ENCODE measurements at regions not wholly inside any gene's neighbourhood (a gene's known extent, or its start where the extent isn't known, plus 50 kb on each side); places are given as distances from the start of the nearest gene placed in this dataset.

- no peak for DNase-seq (ENCODE audit: low spot score)
- no peak for TF ChIP-seq CTCF (IDR thresholded peaks at IDR 0.05; ENCODE audit: borderline replicate concordance, control extremely low read depth, extremely low read depth, insufficient read depth, missing control alignments)
Observed at GRCh38 chr12:86659985-86660384, 403.8 kb upstream of the MGAT4C start.

GRCh38 chr12:86658303-86658702 lies 402.1 kb upstream of the MGAT4C start:
- in situ Hi-C loops (cut with MboI; ENCODE audit: low sequenced_read_pairs, unreplicated experiment): no loop called here
- no peak for DNase-seq (ENCODE audit: low spot score)
- no peak for TF ChIP-seq CTCF (IDR thresholded peaks at IDR 0.05; ENCODE audit: borderline replicate concordance, control extremely low read depth, extremely low read depth, insufficient read depth, missing control alignments)

More at GRCh38 chr12:86659985-86660384, 403.8 kb upstream of the MGAT4C start:
- in situ Hi-C loops (cut with MboI; ENCODE audit: low sequenced_read_pairs, unreplicated experiment): no loop called here

- in situ Hi-C loops (cut with MboI; ENCODE audit: low sequenced_read_pairs, unreplicated experiment): no loop called here
- DNase-seq (ENCODE audit: low spot score): no peak
- TF ChIP-seq CTCF (IDR thresholded peaks at IDR 0.05; ENCODE audit: borderline replicate concordance, control extremely low read depth, extremely low read depth, insufficient read depth, missing control alignments): no peak
Observed at GRCh38 chr12:86647800-86648199, 391.6 kb upstream of the MGAT4C start.

- in situ Hi-C loops (cut with MboI; ENCODE audit: low sequenced_read_pairs, unreplicated experiment): no loop called here
- no peak for TF ChIP-seq CTCF (IDR thresholded peaks at IDR 0.05; ENCODE audit: borderline replicate concordance, control extremely low read depth, extremely low read depth, insufficient read depth, missing control alignments)
- DNase-seq (ENCODE audit: low spot score): no peak
Observed at GRCh38 chr12:86634456-86635410, 378.5 kb upstream of the MGAT4C start.

GRCh38 chr12:86627001-86627400 lies 370.8 kb upstream of the MGAT4C start:
- TF ChIP-seq CTCF (IDR thresholded peaks at IDR 0.05; ENCODE audit: borderline replicate concordance, control extremely low read depth, extremely low read depth, insufficient read depth, missing control alignments): no peak
- DNase-seq (ENCODE audit: low spot score): no peak
- in situ Hi-C loops (cut with MboI; ENCODE audit: low sequenced_read_pairs, unreplicated experiment): no loop called here

- no peak for TF ChIP-seq CTCF (IDR thresholded peaks at IDR 0.05; ENCODE audit: borderline replicate concordance, control extremely low read depth, extremely low read depth, insufficient read depth, missing control alignments)
- DNase-seq (ENCODE audit: low spot score): no peak
- in situ Hi-C loops (cut with MboI; ENCODE audit: low sequenced_read_pairs, unreplicated experiment): no loop called here
Observed at GRCh38 chr12:86623267-86623666, 367.1 kb upstream of the MGAT4C start.

All from GM13976 (cell line).